Skeletal muscle tissue (tissue), 3 donors: ENCODE measurements at regions not wholly inside any gene's neighbourhood (a gene's known extent, or its start where the extent isn't known, plus 50 kb on each side); places are given as distances from the start of the nearest gene placed in this dataset.
A peak's percentile ranks its signal among the peaks of the same experiment; 100 is the strongest.

Source experiments
- H3K27ac ChIP-seq: one replicate; pipeline ENCODE4 v1.7.0; 2013; ENCODE audit warnings: mild to moderate bottlenecking, low read depth, low read length, inconsistent platforms
- H3K27me3 ChIP-seq, 3 donors: one replicate each; pipeline ENCODE4 v1.7.0; 2013; ENCODE audit warnings: low read length in 3 of 3; ENCODE audit not compliant: control insufficient read depth in 3 of 3, insufficient read depth in 3 of 3
- H3K36me3 ChIP-seq, 3 donors: one replicate each; pipeline ENCODE4 v1.7.0; 2013; ENCODE audit warnings: low read length in 3 of 3; ENCODE audit not compliant: control insufficient read depth in 3 of 3, insufficient read depth in 3 of 3
- H3K4me1 ChIP-seq, 3 donors: one replicate each; pipeline ENCODE4 v1.7.0; 2013; ENCODE audit warnings: low read length in 3 of 3, mild to moderate bottlenecking in 3 of 3; ENCODE audit not compliant: control insufficient read depth in 3 of 3, insufficient read depth in 3 of 3
- H3K4me3 ChIP-seq, 3 donors: one replicate each; pipeline ENCODE4 v1.7.0; 2013; ENCODE audit warnings: low read length in 3 of 3
- H3K9ac ChIP-seq, 3 donors: one replicate each; pipeline ENCODE4 v1.7.0; 2013; ENCODE audit warnings: low read length in 3 of 3, mild to moderate bottlenecking in 3 of 3, moderate library complexity in 2 of 3, low read depth in 1 of 3
- H3K9me3 ChIP-seq, 3 donors: one replicate each; pipeline ENCODE4 v1.7.0; 2013; ENCODE audit warnings: low read length in 3 of 3; ENCODE audit not compliant: control insufficient read depth in 3 of 3
- donor health status: Osteomylitis.

DNA sequence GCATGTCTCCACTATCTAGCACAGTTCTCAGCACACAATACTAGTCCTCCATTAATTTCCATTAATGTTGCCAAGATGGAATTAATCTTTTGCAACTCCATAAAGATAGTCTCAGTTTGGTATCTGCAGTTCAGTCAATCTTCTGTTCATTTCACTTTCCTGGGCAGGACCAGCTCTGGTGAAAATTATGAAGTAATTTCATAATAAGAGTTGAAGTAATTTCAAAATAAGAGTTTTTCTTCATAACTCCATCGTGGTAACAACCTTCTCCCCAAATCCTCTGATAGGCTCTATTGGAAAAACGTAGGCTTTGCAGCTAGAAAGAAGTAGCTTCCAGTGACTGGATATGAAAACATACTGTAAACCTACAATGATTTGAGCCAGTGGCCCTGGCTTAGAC is 618.2 kb downstream of the TYW1 start:
- H3K4me1 ChIP-seq: peaks cover 0 to 10% (median 5%) of the 10 kb centered on the region in 3 donors
- H3K9me3 ChIP-seq: peaks cover 0 to 6% (median 3%) of the 10 kb centered on the region in 3 donors
- H3K9ac ChIP-seq: no peak overlapping the region
- peaks cover 0 to 4% (median 3%) of the 10 kb centered on the region in 3 donors for H3K27me3 ChIP-seq
- H3K4me3 ChIP-seq: no peak overlapping the region
- no peaks in the 10 kb centered on the region for H3K36me3 ChIP-seq
- no peak overlapping the region for H3K27ac ChIP-seq

DNA sequence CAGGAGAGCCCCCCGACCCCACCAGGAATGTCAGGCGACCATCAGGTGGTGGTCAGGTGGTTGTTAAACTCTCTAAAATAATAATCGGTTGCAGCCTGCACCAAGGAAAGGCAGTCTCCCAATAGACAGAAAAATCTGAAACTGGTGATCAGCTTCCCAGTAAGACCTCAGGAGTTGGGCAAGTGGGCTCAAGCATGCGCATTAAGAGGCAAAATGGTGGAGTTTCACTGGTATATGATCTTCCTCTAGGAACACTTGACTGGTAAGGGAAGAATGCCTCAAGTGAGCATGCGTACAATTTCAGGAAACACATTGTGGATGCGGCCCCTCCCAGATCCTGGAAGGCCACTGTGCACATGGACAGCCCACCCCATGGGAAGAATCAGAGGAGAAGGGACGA is 619.9 kb downstream of the TYW1 start:
- Histone ChIP-seq H3K27me3 (peaks cover 0 to 4% (median 3%) of the 10 kb centered on the region in 3 donors), H3K27ac (no peak overlapping the region), H3K4me3 (no peak overlapping the region), H3K36me3 (no peaks in the 10 kb centered on the region), H3K9me3 (peaks cover 0 to 6% (median 3%) of the 10 kb centered on the region in 3 donors), H3K4me1 (peaks cover 0 to 10% (median 5%) of the 10 kb centered on the region in 3 donors), H3K9ac (no peak overlapping the region)

DNA sequence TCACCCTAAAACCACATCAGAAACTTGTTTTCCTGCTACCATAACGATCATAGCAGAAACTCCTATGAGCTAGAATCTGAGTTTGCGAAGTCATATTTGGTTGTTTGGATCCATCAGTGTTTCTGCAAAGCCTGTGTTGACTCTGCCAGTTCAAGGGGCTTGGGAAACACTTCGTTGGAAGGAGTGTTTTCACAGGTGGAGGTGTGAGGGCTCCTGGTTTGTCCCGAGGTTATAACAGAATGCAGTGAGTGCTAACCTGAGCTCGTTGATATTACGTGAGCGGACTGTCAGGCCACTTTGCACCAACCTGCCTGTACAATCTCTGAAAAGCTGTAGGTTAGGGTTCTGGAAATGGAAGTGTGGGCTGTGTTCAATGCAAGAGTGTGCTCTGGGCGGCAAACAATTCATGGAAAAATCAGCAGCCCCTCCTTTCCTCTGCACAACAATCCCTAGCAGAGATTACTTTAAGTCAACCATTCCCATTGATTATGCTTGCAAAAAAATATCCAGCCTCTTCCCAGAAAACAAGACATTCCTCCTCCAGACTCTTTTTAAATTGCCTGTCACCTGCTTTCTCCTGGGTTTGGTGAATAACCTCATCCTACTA is 622.0 kb downstream of the TYW1 start:
- Histone ChIP-seq H3K27ac (no peak overlapping the region), H3K27me3 (peaks cover 0 to 10% (median 3%) of the 10 kb centered on the region in 3 donors), H3K4me3 (no peak overlapping the region)

DNA sequence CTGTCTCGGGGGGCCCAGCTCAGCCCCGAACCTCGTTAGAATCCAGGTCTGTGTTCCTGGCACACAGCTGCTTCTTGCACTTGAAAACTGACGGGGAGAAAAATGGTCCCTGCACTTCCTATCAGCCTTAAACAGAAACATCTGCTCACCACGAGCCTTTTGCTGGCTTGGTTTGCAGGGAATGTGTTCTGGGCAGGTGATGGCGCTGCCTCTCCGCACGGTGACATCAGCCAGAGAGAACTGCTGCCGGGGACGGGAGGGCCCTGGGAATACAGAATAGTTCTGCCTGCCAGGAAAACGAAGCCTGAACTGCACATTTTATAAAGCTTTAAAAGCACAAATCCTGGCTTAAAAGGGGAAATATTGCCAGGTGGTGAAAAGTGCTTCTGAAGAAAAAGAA is 622.5 kb downstream of the TYW1 start:
- no peaks in the 10 kb centered on the region for H3K9me3 ChIP-seq
- no peaks in the 10 kb centered on the region for H3K36me3 ChIP-seq
- H3K27me3 ChIP-seq: peaks cover 0 to 10% (median 3%) of the 10 kb centered on the region in 3 donors
- H3K27ac ChIP-seq: no peak overlapping the region
- no peak overlapping the region for H3K4me3 ChIP-seq
- peaks cover 0 to 10% (median 5%) of the 10 kb centered on the region in 3 donors for H3K4me1 ChIP-seq
- H3K9ac ChIP-seq: no peak overlapping the region

More for the DNA sequence above, 622.0 kb downstream of the TYW1 start:
- Histone ChIP-seq H3K36me3 (no peaks in the 10 kb centered on the region), H3K9ac (no peak overlapping the region), H3K4me1 (peaks cover 0 to 10% (median 5%) of the 10 kb centered on the region in 3 donors), H3K9me3 (no peaks in the 10 kb centered on the region)

DNA sequence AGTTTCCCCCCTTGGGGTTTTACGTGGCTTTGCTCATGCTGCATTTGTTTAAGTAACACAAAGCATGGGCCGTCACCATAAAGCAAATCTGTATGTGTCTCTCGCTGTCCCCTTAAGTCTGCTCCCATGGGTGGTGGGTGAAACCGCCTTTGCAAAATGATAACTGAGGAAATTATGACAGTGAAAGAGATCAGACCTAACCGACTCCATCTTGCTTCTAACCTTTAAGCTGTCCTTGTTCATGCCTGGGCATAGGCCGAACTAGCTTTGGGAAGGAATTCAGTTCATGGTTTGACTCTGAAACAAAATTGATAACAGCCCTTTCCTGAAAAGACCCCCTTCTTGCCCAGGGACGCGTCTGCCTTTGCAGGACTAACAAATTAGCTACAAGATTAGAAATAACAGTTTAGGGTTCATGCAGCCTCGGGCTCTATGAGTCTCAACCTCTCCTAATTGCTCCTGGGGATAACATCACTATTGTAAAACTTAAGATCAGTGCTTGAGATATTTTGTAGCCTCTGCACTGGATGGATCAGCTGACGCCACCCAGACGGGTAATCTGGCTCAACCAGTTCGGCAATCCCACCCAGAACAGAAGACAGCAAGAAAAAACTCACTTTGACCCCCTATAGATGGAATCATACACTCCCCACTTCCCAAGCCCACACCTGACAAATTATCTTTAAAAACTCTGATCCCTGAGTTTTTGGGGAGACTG is 623.7 kb downstream of the TYW1 start:
- Histone ChIP-seq H3K36me3 (no peaks in the 10 kb centered on the region), H3K4me3 (no peak overlapping the region), H3K4me1 (peaks cover 2 to 10% (median 5%) of the 10 kb centered on the region in 3 donors), H3K9ac (no peak overlapping the region), H3K27me3 (peaks cover 0 to 10% (median 3%) of the 10 kb centered on the region in 3 donors), H3K9me3 (no peaks in the 10 kb centered on the region), H3K27ac (no peak overlapping the region)

DNA sequence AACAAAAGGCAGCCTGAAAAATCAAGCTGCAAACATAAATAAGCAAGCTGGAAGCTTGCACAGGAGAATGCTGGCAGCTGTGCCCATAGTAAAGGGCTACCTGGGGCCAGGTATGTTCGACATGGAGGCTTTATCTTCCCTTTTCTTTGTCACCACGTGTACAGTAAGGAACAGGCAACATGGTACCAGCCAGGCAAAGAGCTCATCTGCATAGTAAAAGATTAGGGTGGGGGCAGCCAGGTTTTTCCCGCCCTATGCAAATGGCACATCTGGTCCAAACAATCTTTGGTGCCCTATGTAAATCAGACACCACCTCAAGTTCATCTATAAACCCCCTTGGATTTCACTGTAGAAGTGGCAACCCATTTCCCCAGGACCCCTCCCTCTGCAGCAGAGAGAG is 625.1 kb downstream of the TYW1 start:
- Histone ChIP-seq H3K4me3 (no peak overlapping the region), H3K27me3 (peaks cover 0 to 10% (median 3%) of the 10 kb centered on the region in 3 donors), H3K36me3 (no peaks in the 10 kb centered on the region), H3K9me3 (no peaks in the 10 kb centered on the region), H3K4me1 (peaks cover 3 to 10% (median 5%) of the 10 kb centered on the region in 3 donors), H3K9ac (no peak overlapping the region), H3K27ac (no peak overlapping the region)

DNA sequence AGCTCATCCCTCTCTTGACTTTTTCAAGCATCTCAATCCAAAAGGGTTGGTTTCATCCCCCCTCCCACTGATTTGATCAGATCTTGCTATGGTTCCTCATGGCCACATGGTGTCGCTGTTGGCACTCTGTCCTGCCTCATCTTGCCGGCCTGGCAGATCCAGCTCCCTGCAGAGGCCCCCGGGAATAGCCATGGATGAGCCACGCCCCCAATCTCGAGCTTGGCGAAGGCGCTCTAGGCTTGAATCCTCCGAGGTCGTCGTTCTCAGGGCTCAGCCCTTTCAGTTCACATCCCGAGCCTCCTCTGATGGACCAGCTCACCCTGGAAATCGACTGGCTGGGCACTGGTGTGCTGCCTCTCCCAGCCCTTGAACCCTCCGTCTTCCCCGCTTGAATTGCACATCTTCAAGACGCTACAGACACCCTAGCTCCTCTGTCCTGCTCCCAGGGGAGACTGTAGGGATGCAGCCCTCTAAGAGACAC is 628.7 kb downstream of the TYW1 start:
- Histone ChIP-seq H3K27ac (no peak overlapping the region), H3K4me3 (peak overlapping the region; percentile 20 to 61 (median 57)), H3K9ac (no peak overlapping the region), H3K36me3 (no peaks in the 10 kb centered on the region), H3K4me1 (peaks cover 0 to 3% (median 0%) of the 10 kb centered on the region in 3 donors), H3K9me3 (no peaks in the 10 kb centered on the region), H3K27me3 (peaks cover 0 to 10% (median 0%) of the 10 kb centered on the region in 3 donors)

DNA sequence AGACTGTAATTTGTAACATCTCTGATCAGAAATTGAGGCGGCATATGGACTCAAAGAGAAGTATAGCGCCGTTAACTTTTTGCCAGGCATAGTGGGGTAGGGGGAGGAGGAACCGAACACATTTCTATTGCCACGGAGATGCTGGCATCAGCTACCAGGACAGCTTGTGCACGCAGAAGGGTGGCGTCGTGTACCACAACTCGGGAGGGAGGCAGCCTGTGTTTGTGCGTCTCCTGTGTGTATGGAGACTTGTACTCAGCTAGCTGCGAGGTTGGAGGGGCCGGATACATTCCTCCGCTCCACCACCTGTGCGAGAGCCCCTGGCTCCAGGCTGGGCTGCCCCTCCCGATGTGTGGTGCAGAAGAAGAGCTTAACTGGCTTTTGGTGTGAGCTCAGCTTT is 634.8 kb downstream of the TYW1 start:
- H3K4me3 ChIP-seq: no peak overlapping the region
- no peaks in the 10 kb centered on the region for H3K4me1 ChIP-seq
- H3K27ac ChIP-seq: no peak overlapping the region
- H3K36me3 ChIP-seq: no peaks in the 10 kb centered on the region
- no peaks in the 10 kb centered on the region for H3K9me3 ChIP-seq
- H3K27me3 ChIP-seq: peaks cover 0 to 19% (median 2%) of the 10 kb centered on the region in 3 donors
- no peak overlapping the region for H3K9ac ChIP-seq

DNA sequence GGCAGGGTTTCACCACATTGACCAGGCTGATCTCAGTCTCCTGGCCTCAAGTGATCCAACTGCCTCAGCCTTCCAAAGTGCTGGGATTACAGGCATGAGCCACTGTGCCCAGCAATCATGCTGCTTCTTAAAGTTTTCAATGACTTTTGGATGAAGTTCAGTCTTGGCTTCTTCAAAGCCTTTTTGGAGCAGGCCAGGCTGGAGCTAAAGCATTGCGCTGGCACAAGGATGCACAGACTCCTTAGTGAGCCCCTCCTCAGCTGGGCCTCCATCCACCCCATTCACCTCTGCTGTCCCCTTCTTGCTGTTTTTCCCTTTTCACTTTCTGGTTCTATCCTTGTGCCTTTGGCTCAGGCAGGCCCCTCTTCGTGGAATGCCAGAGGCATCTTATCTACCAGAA is 638.6 kb downstream of the TYW1 start:
- peaks cover 0 to 14% (median 2%) of the 10 kb centered on the region in 3 donors for H3K27me3 ChIP-seq
- no peaks in the 10 kb centered on the region for H3K4me1 ChIP-seq

More for the DNA sequence above, 638.6 kb downstream of the TYW1 start:
- Histone ChIP-seq H3K36me3 (no peaks in the 10 kb centered on the region), H3K9me3 (no peaks in the 10 kb centered on the region), H3K9ac (no peak overlapping the region), H3K4me3 (no peak overlapping the region), H3K27ac (no peak overlapping the region)
